ENCODE measurements at regions not wholly inside any gene's neighbourhood (a gene's known extent, or its start where the extent isn't known, plus 50 kb on each side); places are given as distances from the start of the nearest gene placed in this dataset.
"Not testable (repeated sequence)": the region's sequence is repeated elsewhere in the genome, so short reads cannot be mapped to it uniquely, and the experiment has no call there.

DNA sequence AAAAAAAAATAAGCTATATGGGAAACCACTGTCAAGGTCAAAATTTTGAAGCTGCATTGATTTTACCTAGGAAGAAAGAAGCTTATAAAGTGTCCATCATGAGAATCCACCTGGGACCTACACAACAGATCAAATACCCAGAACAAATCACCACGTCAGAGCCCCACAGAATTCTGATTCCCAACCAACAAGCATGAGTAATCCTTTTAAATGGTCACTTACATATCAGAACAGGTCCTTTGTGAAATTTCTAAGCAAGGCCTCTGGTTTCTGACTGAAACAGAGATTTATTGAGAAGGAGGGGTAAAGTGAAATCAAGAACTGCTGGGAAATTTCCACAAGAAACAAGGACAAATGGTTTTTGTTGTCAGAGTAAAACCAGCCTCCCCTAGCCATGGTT, 93.2 kb downstream of the FOXD4L6 start:
- DNase-seq; intact Hi-C loops (cut with DNase I); H3K36me3 ChIP-seq; H3K27ac ChIP-seq; H3K4me1 ChIP-seq; H3K9ac ChIP-seq (ENCODE audit: low read depth in 2 of 2, low read length in 2 of 2); H3K9me3 ChIP-seq; H3K27me3 ChIP-seq; H3K4me3 ChIP-seq: not testable (repeated sequence)

DNA sequence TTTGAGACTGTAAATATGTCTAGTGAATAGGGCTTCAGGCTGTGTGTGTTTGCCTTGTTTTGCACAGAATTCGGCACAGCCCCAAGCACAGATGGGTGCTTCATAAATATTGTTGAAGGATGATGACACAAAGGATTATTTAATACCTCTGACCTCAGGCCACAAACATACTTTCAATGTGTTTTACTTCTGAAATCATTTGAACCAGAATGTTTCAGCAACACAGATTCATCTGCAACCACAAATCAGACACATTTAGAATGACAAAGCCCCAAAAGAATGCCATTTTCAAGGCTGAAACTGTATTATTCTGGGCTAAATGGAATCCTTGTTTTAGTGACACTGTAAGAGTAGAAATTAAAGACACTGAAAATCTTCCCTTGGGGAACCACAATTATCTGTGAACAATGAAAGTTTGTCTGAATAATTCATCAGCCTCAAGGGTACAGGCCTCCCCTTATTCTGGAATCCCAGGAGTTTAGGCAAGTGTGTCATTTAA, 93.7 kb downstream of the FOXD4L6 start:
- intact Hi-C loops (cut with DNase I); H3K9me3 ChIP-seq; H3K27me3 ChIP-seq; DNase-seq; H3K9ac ChIP-seq (ENCODE audit: low read depth in 2 of 2, low read length in 2 of 2); H3K4me3 ChIP-seq; H3K4me1 ChIP-seq; H3K36me3 ChIP-seq; H3K27ac ChIP-seq: not testable (repeated sequence)

DNA sequence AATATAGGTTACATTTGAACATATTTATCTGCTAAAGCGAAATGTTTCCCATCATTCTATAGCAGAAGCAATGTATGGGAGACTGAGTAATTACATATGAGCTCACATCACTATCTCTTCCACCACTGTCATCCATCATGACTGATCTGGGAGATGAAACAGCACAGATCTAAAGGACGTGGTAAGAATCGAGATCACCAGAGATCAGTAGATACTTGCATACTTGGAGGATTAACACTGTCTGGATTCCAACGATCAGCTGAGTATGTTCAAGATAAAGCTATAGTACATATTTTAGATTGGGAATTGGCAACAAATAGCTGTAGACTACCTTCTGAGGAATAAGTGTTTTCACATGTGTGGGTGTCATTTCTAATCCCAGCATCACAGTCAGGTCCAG, 94.6 kb downstream of the FOXD4L6 start:
- DNase-seq; H3K4me1 ChIP-seq; H3K27me3 ChIP-seq; intact Hi-C loops (cut with DNase I); H3K9ac ChIP-seq (ENCODE audit: low read depth in 2 of 2, low read length in 2 of 2); H3K9me3 ChIP-seq; H3K36me3 ChIP-seq; H3K4me3 ChIP-seq; H3K27ac ChIP-seq: not testable (repeated sequence)

DNA sequence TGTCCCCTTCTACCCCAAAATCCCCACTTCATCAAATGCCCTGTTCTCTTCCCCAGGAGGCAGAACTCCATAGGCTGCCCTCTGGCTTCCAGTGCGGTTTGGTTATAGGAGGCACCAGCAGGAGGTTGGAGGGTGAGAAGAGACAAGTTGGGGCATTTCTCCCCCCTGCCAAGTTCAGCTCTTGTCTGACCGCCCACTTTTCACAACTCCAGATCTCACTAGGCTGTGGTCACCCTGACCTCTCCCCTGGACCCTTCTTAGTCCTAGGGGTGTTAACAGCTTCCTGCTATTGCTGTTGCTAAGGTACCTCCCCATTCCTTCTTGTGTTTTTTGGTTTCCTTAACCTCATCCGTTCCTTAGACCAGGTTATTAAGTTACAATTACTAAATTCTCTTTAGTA, 95.1 kb downstream of the FOXD4L6 start:
- H3K4me3 ChIP-seq; intact Hi-C loops (cut with DNase I); H3K36me3 ChIP-seq; H3K4me1 ChIP-seq; H3K9ac ChIP-seq (ENCODE audit: low read depth in 2 of 2, low read length in 2 of 2); H3K27ac ChIP-seq; H3K27me3 ChIP-seq; DNase-seq; H3K9me3 ChIP-seq: not testable (repeated sequence)

DNA sequence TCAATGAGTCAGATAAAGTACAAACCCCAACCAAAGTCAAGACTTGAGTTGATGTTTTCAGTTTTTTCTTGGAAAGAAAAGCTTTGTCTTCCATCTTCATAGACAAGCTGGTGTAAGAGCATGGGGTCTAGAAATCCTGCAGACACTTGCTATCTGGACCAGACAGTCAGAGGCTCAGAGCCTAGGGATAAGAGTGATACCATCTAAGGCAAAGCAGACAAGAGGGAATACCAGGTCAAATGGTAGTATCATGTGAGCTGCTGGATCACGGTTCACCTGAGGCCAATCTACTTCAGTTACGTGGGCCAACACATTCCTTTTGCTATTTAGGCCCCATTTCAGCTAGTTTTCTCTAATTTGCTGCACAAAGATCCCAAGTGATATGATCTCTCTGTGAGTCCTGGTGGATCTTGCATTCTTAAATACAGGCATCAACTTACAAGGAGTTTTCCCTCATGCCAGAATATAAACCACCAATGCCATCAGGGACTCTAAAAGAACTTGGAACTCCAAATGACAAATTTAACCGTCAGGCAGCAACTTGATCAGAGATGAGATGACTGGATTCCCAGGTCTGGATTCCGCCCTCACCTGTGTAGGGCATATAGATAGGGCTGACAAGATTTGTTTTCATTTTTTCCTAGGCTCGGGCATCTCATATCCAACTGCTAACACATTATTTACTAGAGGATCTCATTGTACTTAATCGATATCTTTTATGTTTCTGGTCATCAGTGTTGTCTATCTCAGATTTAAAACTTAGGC, 101.4 kb downstream of the FOXD4L6 start:
- H3K36me3 ChIP-seq; H3K4me1 ChIP-seq; H3K9me3 ChIP-seq; intact Hi-C loops (cut with DNase I); H3K9ac ChIP-seq (ENCODE audit: low read depth in 2 of 2, low read length in 2 of 2); DNase-seq; H3K27me3 ChIP-seq; H3K4me3 ChIP-seq; H3K27ac ChIP-seq: not testable (repeated sequence)

DNA sequence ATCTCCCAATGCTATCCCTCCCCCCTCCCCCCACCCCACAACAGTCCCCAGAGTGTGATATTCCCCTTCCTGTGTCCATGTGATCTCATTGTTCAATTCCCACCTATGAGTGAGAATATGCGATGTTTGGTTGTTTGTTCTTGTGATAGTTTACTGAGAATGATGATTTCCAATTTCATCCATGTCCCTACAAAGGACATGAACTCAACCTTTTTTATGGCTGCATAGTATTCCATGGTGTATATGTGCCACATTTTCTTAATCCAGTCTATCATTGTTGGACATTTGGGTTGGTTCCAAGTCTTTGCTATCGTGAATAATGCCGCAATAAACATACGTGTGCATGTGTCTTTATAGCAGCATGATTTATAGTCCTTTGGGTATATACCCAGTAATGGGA, 106.1 kb downstream of the FOXD4L6 start:
- H3K4me3 ChIP-seq; H3K27ac ChIP-seq; H3K36me3 ChIP-seq; H3K9me3 ChIP-seq; intact Hi-C loops (cut with DNase I); H3K4me1 ChIP-seq; H3K27me3 ChIP-seq; H3K9ac ChIP-seq (ENCODE audit: low read depth in 2 of 2, low read length in 2 of 2); DNase-seq: not testable (repeated sequence)

DNA sequence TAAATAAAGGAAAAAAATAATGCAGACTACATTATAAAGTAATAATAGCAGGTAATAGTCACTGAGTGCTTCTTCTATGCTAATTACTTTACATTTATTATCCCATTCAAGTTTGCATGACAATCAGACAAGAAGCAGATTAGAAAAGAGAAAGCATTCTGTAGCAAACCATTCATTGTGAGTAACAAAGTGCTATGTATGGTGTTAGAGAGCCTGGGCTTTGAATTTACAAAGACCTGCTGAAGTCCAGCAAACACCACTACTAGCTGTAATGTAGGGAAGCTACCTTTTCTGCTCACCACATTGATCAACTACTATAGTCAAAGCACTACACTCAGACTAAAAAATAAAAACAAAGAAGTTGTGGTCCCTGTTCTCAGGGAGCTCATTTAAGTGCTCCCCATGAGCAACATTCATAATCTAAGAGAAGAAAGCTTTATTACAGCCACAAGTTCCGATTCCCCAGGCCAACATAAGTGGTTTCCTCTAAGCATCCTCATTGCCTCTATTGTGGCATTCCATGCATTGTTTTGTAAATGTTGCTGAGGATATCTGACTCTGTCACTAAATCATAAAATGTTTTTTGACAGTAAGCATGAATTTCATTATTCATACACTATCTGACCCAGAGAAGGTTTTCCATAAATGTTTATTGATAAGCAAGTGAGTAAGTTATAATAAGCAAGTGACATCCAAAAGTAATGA, 108.5 kb downstream of the FOXD4L6 start:
- H3K27ac ChIP-seq; intact Hi-C loops (cut with DNase I); H3K36me3 ChIP-seq; H3K9me3 ChIP-seq; H3K4me3 ChIP-seq; H3K9ac ChIP-seq (ENCODE audit: low read depth in 2 of 2, low read length in 2 of 2); DNase-seq; H3K4me1 ChIP-seq; H3K27me3 ChIP-seq: not testable (repeated sequence)

DNA sequence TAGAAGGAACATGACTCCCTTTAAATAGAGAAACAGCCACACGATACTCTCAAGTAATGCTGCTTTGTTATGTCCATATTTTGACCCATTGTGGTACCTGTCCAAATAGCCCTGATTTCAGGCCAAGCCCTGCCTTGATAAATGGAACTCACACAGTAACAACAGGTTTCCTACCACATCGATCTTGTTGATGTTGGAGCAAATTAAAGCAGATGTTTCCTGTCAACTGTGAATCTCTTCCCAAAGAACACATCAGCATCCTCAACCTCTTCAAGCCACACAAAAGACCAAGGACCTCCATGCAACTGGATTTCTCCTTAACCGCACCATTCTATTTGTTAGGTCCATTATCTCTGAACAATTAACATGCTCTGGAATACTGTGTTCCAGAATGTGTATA, 109.5 kb downstream of the FOXD4L6 start:
- H3K27ac ChIP-seq; DNase-seq; intact Hi-C loops (cut with DNase I): not testable (repeated sequence)

DNA sequence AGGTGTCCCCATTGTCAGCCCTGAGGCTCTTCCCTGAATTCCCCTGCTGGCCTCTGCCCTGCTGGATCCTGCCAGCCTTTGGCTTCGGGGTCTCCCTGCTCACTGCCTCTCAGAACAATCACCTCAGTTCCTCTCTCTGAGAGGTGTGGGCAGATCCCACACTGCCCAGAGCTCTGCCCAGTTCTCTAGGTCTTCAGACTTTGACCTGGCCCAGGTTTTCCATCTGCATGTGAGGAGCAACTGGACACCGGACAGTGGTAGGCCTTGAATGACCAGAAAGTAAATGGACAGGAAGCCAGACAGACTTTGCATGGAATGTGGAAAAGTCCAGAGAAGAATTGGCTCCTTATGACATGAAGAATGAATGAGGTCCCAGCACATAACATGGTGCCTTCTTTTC, 111.8 kb downstream of the FOXD4L6 start:
- H3K9ac ChIP-seq (ENCODE audit: low read depth in 2 of 2, low read length in 2 of 2); H3K27ac ChIP-seq; intact Hi-C loops (cut with DNase I); H3K36me3 ChIP-seq; H3K4me3 ChIP-seq; DNase-seq; H3K27me3 ChIP-seq; H3K9me3 ChIP-seq; H3K4me1 ChIP-seq: not testable (repeated sequence)

More for the DNA sequence above, 109.5 kb downstream of the FOXD4L6 start:
- not testable (repeated sequence) for H3K9me3 ChIP-seq; H3K4me3 ChIP-seq; H3K27me3 ChIP-seq; H3K4me1 ChIP-seq; H3K9ac ChIP-seq (ENCODE audit: low read depth in 2 of 2, low read length in 2 of 2); H3K36me3 ChIP-seq

DNA sequence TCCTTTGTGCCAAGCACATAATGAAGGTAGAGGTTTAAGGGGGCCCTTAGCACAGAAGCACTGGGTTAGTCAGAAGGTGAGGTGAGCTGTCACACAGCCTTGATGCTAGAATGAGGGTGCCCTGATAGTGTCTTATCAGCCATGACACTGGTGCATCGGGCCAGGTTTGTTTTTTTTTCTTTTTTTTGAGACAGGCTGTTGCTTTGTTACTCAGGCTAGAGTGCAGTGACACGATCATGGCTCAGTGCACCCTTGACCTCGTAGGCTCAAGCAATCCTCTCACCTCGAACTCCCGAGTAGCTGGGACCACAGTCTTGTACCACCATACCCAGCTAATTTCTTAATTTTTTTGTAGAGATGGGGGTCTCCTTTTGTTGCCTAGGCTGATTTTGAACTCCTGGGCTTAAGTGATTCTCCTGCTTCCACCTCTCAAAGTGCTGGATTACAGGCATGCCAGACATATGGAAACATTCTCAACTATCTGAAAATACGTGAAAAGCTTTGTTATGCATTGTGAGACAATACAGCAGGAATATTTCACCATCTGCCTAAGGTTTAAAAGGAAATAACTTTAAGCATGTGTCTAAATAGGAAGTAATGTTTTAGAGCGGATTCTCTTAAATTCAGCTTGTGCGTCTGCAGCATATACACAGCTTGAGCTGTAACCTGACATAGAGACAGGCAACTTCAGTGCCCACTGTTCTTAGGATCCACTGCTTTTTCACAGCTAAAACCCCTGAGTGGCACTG, 128.4 kb downstream of the FOXD4L6 start:
- H3K9ac ChIP-seq (ENCODE audit: low read depth in 2 of 2, low read length in 2 of 2); H3K36me3 ChIP-seq; DNase-seq; H3K4me1 ChIP-seq; intact Hi-C loops (cut with DNase I); H3K4me3 ChIP-seq; H3K27me3 ChIP-seq; H3K9me3 ChIP-seq; H3K27ac ChIP-seq: not testable (repeated sequence)

DNA sequence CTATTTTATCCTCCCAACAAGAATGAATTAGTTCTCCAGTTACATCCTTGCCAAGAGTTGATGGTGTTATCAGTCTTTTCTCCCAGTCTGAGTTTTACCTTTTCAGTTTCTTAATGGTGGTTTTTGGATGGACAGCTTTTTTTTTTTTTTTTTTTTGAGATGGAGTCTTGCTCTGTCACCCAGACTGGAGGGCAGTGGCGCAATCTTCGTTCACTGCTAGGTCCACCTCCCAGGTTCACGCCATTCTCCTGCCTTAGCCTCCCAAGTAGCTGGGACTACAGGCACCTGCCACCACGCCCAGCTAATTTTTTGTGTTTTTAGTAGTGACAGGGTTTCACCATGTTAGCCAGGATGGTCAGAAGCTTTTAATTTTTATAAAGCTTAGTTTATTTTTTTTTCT, 133.0 kb downstream of the FOXD4L6 start:
- H3K27ac ChIP-seq; intact Hi-C loops (cut with DNase I); DNase-seq; H3K4me3 ChIP-seq; H3K27me3 ChIP-seq; H3K9me3 ChIP-seq; H3K36me3 ChIP-seq; H3K9ac ChIP-seq (ENCODE audit: low read depth in 2 of 2, low read length in 2 of 2); H3K4me1 ChIP-seq: not testable (repeated sequence)

DNA sequence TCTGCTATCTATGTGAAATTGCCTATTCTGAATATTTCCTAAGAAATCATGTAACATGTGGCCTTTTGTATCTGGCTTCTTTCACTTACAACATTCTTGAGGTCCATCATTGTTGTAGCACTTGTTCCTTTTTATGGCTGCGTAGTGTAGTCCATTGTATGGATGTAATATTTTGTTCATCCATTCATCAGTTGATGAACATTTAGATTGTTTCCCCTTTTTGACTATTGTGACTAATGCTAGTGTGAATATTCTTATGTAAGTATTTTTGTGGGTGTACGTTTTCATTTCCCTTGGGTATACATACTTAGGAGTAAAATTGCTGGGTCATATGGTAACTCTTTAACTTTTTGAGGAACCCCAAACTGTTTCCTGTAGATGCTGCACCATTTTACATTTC, 134.6 kb downstream of the FOXD4L6 start:
- H3K4me1 ChIP-seq; H3K27me3 ChIP-seq; H3K36me3 ChIP-seq; intact Hi-C loops (cut with DNase I); H3K27ac ChIP-seq; H3K9me3 ChIP-seq; DNase-seq; H3K4me3 ChIP-seq; H3K9ac ChIP-seq (ENCODE audit: low read depth in 2 of 2, low read length in 2 of 2): not testable (repeated sequence)

DNA sequence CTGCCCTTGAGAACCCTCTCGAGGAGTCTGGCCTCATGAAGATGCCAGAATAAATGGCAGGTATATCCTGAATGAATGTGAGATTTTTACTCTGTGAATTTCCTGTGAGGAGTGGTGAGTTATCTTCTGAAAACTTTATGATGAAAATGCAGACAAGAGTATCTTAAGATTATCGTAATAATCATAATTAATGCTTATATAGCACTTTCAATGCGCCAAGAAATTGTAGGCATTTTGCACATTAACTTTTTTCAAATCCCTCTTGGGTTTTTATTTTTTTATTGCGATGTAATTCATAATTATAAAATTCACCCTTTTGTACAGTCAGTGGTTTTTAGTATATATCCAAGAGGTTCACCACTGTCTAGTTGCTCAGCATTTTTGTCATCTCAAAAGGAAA, 135.1 kb downstream of the FOXD4L6 start:
- not testable (repeated sequence) for H3K27me3 ChIP-seq; H3K9ac ChIP-seq (ENCODE audit: low read depth in 2 of 2, low read length in 2 of 2); H3K27ac ChIP-seq

More for the DNA sequence above, 135.1 kb downstream of the FOXD4L6 start:
- H3K9me3 ChIP-seq; intact Hi-C loops (cut with DNase I); H3K4me3 ChIP-seq; H3K4me1 ChIP-seq; H3K36me3 ChIP-seq; DNase-seq: not testable (repeated sequence)
